Heart left ventricle (tissue), 13 donors: ENCODE measurements at regions not wholly inside any gene's neighbourhood (a gene's known extent, or its start where the extent isn't known, plus 50 kb on each side); places are given as distances from the start of the nearest gene placed in this dataset.

Source experiments
- CTCF ChIP-seq, 12 donors: fragments of 200-600 bp; sonication (generic) in 4 of 12; IDR thresholded peaks; one replicate each; pipeline versions ENCODE4 v1.5.0 to v1.8.0; 2018 to 2022; ENCODE audit warnings: antibody characterized with exemption in 12 of 12, mild to moderate bottlenecking in 5 of 12
- POLR2A ChIP-seq, 2 donors: fragments of 450-650 bp; IDR thresholded peaks; one replicate each; pipeline ENCODE4 v1.6.1; 2017; ENCODE audit warnings: antibody characterized with exemption in 2 of 2, mild to moderate bottlenecking in 2 of 2, moderate library complexity in 2 of 2
- donor health status: ischemic (EF 13 %, LVEDD 7.1; RV severe dilation, severe dysfunction).
- donor health status: DM: no; HTN: yes; CAD: no.
- donor health status: DM: no; HTN: no; CAD: no.
- donor health status: ischemic (EF 25% LVEDD 6.9; RV normal size, moderate dysfunction).
- donor health status: ischemic (EF 25% LVEDD 5.7; RV mildly dilated, moderate dysfunction).
- donor health status: ischemic (EF 35%, LVEDD 5.7; RV mildly dilated, moderate dysfunction).
- donor health status: nonischemic (EF 11% LVEDD 7.7; RV severe dilation, severe dysfunction).
- donor health status: DM: yes; HTN: yes; CAD: no.
- donor health status: PGD.
- donor health status: ischemic (EF 29% LVEDD 5.4; RV normal size, mild dysfunction).
- donor health status: nonischemic (EF 23%, LVEDD 6.1; RV moderate dilation, normal function).

- TF ChIP-seq CTCF (IDR thresholded peaks at IDR 0.05) (no peak), POLR2A (IDR thresholded peaks at IDR 0.05) (no peak)
These were observed 270.6 kb upstream of the GALNTL6 start for GRCh38 chr4:171542640-171543039.
